ENCODE measurements at regions not wholly inside any gene's neighbourhood (a gene's known extent, or its start where the extent isn't known, plus 50 kb on each side); places are given as distances from the start of the nearest gene placed in this dataset.
A peak's percentile ranks its signal among the peaks of the same experiment; 100 is the strongest.

- no peak for DNase-seq
These were observed 123.8 kb downstream of the TLE3 start for GRCh38 chr15:69973880-69974279.

DNA sequence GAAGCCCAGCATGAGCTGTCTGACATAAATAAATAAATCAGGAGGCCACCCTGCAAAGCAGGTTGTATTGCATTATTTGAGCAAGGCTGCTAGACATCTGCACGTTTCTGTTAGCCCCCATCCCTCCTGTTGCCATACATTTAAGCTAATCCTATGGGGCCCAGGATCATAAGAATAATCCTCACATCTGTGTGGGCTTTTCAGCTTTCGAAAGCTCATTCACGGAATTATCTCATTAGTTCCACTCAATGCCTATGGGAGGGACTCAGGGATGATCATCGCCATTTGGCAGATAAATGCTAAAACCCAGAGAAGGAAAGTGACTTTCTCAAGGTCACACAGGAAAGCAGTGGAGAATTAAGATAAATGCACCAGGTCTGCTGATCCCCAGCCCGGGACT lies 123.4 kb downstream of the TLE3 start:
- no peak for DNase-seq

- peak; percentile 40 for DNase-seq
These were observed 121.2 kb downstream of the TLE3 start for GRCh38 chr15:69976366-69976994.

GRCh38 chr15:69978603-69979002 lies 119.1 kb downstream of the TLE3 start:
- no peak for DNase-seq

DNA sequence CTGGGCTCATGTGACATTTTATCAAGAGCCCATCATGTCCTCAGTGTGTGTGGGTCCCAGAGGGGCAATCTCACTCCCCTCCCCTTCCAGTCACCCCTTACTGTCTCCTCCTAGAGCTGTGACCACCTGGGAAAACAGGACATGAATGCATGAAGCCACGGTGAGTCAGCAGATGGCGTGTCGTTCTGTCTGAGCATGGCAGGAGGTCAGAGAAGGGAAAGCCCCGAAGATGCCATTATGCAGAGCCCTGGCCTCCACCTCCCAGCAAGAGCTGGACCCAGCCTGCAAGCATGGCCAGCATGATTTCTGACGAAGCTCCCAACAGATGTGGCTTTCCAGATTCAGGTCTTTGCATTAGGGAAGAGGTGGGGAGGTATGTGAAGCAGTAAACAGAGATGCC lies 118.5 kb downstream of the TLE3 start:
- no peak for DNase-seq

DNA sequence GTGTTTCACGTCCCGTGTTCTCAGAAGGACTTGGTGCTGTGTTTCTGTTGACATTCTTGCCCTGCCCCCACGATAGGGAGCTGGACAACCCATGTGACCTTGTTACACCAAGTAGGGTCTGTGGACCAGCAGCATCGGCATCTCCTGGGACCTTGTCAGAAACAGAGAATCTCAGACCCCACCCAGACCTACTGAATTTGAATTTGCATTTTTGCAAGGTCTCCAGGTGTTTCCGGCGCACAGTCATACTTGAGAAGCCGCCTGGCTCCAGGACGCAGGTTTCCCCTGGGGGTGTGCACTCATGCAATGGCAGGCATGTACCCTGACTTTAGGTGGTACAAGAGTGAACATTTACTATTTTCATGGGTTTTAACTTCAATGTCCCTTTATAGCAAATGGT lies 117.9 kb downstream of the TLE3 start:
- DNase-seq = no peak

GRCh38 chr15:69980341-69981059 lies 117.2 kb downstream of the TLE3 start:
- DNase-seq = no peak

DNA sequence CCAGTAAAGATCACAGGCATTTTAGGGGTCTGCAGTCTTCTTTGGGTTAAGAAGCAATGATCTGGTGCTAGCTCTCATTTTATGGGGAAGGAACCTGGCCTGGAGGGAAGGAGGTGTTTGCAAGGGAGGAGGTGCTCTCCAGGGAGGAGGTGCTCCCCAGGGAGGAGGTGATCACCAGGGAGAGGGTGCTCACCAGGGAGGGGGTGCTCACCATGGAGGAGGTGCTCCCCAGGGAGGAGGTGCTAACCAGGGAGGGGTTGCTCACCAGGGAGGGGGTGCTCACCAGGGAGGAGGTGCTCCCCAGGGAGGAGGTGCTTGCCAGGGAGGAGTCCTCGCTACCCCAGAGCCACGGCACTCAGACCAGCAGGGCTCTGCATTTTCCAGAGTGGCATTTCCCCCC lies 115.7 kb downstream of the TLE3 start:
- DNase-seq = no peak

DNA sequence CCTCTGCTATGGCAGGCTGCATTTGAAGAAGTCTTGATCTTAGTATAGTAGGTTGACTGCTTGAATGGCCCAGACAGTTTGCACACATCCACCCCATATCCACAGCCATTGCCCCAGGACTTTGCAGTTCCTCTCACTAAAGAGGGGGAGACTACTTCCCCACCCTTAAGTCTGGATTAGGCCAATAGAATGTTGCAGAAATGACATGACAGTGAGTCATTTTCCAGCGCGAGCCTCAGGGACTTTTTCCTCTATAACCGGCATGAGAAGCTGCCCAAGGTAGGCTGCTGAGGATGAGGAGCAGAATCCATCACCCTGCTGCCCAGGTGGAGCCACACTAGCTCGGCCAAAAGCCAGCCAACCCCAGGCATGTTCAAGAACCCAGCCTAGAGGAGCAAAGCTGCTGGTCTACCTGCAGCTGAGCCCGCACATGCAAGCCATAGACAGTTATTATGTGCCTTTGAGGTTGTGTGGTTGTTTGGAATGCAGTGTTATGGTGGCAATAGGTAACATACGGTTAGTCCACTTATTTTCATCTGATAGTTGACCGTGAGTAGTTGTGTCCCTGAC lies 113.9 kb downstream of the TLE3 start:
- DNase-seq = no peak

- no peak for DNase-seq
These were observed 109.9 kb downstream of the TLE3 start for GRCh38 chr15:69987492-69988489.

GRCh38 chr15:69988541-69989225 lies 109.0 kb downstream of the TLE3 start:
- no peak for DNase-seq

DNA sequence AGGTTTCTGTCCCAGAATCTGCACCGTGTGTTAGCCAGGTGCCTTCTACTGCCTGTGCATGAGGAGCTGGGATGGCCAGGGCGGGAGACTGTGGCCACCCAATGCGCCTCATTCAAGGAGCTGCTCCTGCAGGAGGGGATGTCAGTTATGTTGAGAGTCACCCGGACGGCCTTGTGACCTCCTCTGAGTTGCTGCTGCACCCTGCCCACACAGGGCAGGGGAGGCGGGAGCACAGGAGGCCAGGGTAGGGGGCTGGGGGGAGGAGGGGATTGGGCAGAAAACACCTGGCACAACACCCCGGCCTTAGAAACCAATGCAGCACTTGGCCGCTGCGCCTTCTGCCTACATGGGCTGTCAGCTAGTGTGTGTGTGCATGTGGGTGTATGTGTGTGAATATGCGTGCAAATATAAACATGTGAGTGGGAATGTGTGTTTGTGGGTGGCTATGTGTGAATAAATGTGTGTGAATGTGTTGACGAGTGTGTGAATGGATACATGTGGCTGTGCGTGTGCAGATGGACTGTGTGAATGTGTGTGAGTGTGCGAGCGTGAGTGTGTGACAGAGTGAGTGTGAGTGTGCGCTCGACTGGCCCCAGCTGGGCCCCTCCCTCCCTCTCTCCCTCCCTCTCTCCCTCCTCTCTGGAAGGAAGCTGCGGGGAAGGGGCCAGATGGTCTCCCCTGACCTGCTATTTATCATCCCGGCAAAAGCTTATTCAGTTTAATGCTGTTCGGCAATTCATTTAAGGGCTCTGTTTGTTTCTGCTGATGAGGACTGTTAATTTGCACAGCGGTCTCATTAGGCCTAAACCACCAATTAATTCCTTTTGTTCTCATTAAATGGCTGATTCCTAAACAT lies 106.9 kb downstream of the TLE3 start:
- DNase-seq = no peak

GRCh38 chr15:69991551-69991980 lies 106.2 kb downstream of the TLE3 start:
- no peak for DNase-seq

DNA sequence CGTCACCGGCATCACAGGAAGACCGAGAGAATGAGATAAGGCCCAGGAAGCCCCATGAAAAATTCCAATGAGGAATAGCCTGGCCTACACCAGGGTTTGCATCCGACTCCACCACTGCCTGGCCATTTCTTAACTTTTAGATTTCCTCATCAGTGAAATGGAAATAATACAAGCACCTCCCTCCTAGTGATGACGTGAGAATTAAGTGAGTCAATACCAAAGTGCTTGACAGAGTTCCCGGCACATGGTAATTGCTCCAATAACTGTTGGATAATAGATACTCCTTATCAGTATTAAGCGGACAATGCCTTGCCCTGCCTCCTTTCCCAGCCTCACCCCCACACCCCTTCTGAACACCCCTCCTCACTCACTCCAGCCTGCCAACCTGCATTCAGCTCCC lies 105.4 kb downstream of the TLE3 start:
- no peak for DNase-seq

- no peak for DNase-seq
These were observed 103.1 kb downstream of the TLE3 start for GRCh38 chr15:69994429-69995205.

DNA sequence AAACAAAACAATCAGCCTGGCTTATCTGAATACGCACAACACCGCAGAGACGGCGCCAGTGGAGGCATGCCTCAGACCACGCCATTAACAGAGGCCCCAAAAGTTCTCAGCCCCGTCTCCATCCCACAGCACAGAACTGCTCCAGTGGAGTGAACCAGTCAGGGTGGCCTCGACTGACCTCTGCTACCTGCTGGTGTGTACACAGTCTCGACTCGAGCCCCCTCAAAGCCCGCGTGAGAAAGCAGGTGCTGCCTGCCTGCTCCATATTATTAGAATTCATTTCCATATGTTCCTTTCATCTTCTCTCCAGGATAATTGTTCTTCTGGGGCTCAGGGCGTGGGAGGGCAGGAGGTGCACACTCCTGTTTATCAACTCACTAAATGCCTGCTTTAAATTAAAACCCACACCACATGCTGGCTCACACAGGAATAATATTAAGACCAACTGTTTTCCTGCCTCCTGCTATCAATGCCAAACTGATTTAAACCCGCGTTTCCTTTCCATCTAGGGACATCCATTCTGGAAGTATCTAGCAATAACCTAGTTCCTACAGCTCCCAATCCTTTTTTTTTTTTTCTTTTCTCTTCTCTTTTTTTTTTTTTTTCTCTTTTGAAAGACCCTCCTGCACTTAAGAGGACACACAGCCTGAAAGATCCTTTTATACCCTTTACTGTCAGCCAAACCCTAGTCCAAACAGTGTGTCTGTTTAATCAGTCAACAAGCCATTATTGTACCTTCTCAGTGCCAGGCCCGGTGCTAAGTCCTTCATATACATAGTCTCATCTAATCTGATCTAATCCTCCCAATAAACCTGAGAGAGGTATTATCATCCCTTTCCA lies 101.2 kb downstream of the TLE3 start:
- no peak for DNase-seq

DNA sequence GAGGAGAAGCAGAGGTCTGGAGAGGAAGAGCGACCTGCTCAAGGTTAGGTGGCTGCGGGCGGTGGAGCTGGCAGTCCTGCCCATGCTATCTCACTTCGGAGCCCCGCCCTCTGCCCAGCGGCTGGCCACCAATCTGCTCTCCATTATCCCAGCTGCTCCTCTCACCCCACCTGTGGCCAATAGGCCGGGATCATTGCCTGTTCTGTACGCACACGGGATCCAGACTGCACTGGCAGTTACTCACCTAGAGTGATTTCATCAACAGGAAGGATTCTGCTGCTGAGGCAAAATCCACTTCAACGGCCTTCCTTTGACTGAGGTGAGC lies 100.6 kb downstream of the TLE3 start:
- no peak for DNase-seq
